ENCODE measurements at regions not wholly inside any gene's neighbourhood (a gene's known extent, or its start where the extent isn't known, plus 50 kb on each side); places are given as distances from the start of the nearest gene placed in this dataset.
"Not testable (repeated sequence)": the region's sequence is repeated elsewhere in the genome, so short reads cannot be mapped to it uniquely, and the experiment has no call there.

- ChIA-PET CTCF (no interaction called here), POLR2A (ENCODE audit: low non-redundant PET) (no interaction called here)
- DNase-seq (ENCODE audit: low spot score), result no peak
- TF ChIP-seq CTCF (conservative IDR thresholded peaks at IDR 0.05; ENCODE audit: low read depth), result no peak
- no peak overlapping the region for H3K27ac ChIP-seq
These were observed 272.7 kb upstream of the MBL2 start for GRCh38 chr10:53045315-53045714.

- CTCF ChIA-PET; H3K27ac ChIP-seq; POLR2A ChIA-PET (ENCODE audit: low non-redundant PET); DNase-seq (ENCODE audit: low spot score): not testable (repeated sequence)
These were observed 263.2 kb upstream of the MBL2 start for GRCh38 chr10:53035823-53036222.

GRCh38 chr10:53033396-53033795 lies 260.8 kb upstream of the MBL2 start:
- POLR2A ChIA-PET (ENCODE audit: low non-redundant PET), result no interaction called here
- H3K27ac ChIP-seq, result no peak overlapping the region
- CTCF ChIA-PET, result no interaction called here
- TF ChIP-seq CTCF (conservative IDR thresholded peaks at IDR 0.05; ENCODE audit: low read depth), result no peak
- DNase-seq (ENCODE audit: low spot score), result no peak

- CTCF ChIA-PET, result interaction anchor here (0.7 kb wide), 1 partner anchor 386 kb away, joined by 3 read pairs; no protein-coding TSS in a partner anchor
- H3K27ac ChIP-seq; DNase-seq (ENCODE audit: low spot score); POLR2A ChIA-PET (ENCODE audit: low non-redundant PET): not testable (repeated sequence)
These were observed 257.6 kb upstream of the MBL2 start for GRCh38 chr10:53029872-53030849.

- CTCF ChIA-PET, result interaction anchor here (0.7 kb wide), 1 partner anchor 385 kb away, joined by 3 read pairs; no protein-coding TSS in a partner anchor
These were observed 256.9 kb upstream of the MBL2 start for GRCh38 chr10:53029449-53029848.

GRCh38 chr10:53025765-53026164 lies 253.2 kb upstream of the MBL2 start:
- DNase-seq (ENCODE audit: low spot score); H3K27ac ChIP-seq; POLR2A ChIA-PET (ENCODE audit: low non-redundant PET): not testable (repeated sequence)
- CTCF ChIA-PET, result interaction anchor here (0.6 kb wide), 1 partner anchor 182 kb away, joined by 3 read pairs; no protein-coding TSS in a partner anchor

More at GRCh38 chr10:53029449-53029848, 256.9 kb upstream of the MBL2 start:
- H3K27ac ChIP-seq, result no peak overlapping the region
- TF ChIP-seq CTCF (conservative IDR thresholded peaks at IDR 0.05; ENCODE audit: low read depth), result no peak
- no peak for DNase-seq (ENCODE audit: low spot score)
- POLR2A ChIA-PET (ENCODE audit: low non-redundant PET), result no interaction called here

- ChIA-PET POLR2A (ENCODE audit: low non-redundant PET) (no interaction called here), CTCF (interaction anchor here (0.7 kb wide), 1 partner anchor 11 kb away, joined by 3 read pairs; no protein-coding TSS in a partner anchor)
- H3K27ac ChIP-seq, result no peak overlapping the region
- TF ChIP-seq CTCF (conservative IDR thresholded peaks at IDR 0.05; ENCODE audit: low read depth), result no peak
- no peak for DNase-seq (ENCODE audit: low spot score)
These were observed 252.7 kb upstream of the MBL2 start for GRCh38 chr10:53025172-53025711.

GRCh38 chr10:53023411-53023810 lies 250.8 kb upstream of the MBL2 start:
- CTCF ChIA-PET, result no interaction called here
- no peak overlapping the region for H3K27ac ChIP-seq
- no peak for DNase-seq (ENCODE audit: low spot score)
- no peak for TF ChIP-seq CTCF (conservative IDR thresholded peaks at IDR 0.05; ENCODE audit: low read depth)
- POLR2A ChIA-PET (ENCODE audit: low non-redundant PET), result no interaction called here
